GM19351 (cell line): ENCODE measurements at regions not wholly inside any gene's neighbourhood (a gene's known extent, or its start where the extent isn't known, plus 50 kb on each side); places are given as distances from the start of the nearest gene placed in this dataset.
"Not testable (repeated sequence)": the region's sequence is repeated elsewhere in the genome, so short reads cannot be mapped to it uniquely, and the experiment has no call there.

Experiments used
- ATAC-seq: cut with Tn5 transposase; IDR thresholded peaks from one replicate; pipeline ENCODE4 v1.9.1; 2021; ENCODE audit warnings: mild to moderate bottlenecking, moderate library complexity; ENCODE audit not compliant: unreplicated experiment

DNA sequence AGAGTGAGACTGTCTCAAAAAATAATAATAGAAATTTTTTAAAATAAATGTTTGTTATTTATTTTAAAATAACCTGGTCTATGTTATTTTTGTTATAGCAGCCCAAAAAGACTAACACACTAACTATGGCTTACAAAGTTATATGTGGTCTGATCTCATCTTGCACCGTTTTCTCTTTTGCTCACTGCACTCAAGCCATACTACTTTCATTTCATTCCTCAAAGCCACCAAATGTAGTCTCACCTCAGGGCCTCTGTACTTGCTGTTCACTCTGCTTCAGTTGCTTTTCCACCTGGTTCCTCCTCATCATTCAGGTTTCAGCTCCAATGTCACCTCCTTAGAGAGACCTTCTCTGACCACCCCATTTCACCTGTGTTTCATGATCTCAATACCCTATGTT is 55.2 kb upstream of the MDM1 start:
- ATAC-seq, result no peak

- ATAC-seq, result no peak
Measured at GRCh38 chr12:68389305-68389704, 57.1 kb upstream of the MDM1 start.

DNA sequence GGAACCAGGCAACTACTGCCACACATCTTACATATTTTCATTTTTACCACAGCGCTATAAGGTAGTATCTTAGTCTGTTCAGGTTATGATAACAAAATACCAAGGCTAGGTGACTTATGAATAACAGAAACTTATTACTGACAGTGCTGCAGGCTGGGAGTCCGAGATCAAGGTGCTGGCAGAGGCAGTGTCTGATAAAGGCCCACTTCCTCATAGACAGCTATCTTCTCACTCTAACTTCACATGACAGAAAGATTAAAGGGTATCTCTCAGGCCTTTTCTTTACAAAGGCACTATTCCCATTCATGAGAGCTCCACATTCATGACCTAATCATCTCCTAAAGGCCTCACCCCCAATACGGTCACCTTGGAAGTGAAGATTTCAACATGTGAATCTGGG is 59.8 kb upstream of the MDM1 start:
- ATAC-seq, result no peak

GRCh38 chr12:68392376-68392775 is 60.2 kb upstream of the MDM1 start:
- no peak for ATAC-seq

DNA sequence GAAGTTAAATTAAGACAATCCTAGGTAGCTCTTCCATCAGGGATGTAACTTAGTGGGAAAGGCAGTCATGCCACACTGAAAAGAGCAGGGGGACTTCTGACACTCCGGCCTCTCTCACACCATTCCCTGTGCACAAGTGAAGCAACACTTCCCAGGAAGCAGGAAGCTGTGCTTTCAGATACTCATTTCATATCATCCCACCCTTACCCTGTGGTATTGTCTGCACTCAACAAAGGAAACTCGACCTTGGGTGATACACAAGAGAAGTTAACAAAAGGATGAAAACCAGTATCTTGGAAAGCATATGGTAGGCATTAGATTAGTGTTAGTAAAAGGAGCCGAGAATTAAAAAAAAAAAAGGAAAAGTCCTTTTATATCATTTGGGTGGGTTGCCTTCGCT is 61.3 kb upstream of the MDM1 start:
- no peak for ATAC-seq

- no peak for ATAC-seq
Measured at GRCh38 chr12:68397566-68398158, 65.5 kb upstream of the MDM1 start.

DNA sequence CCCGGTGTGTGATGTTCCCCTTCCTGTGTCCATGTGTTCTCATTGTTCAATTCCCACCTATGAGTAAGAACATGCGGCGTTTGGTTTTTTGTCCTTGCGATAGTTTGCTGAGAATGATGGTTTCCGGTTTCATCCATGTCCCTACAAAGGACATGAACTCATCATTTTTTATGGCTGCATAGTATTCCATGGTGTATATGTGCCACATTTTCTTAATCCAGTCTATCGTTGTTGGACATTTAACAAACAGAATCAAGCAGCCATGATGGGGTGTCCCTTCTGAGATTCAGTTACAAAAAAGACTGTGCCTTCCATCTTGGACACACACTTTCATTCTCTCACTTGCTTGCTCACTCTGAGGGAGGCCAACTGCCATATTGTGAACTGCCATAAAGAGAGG is 66.5 kb upstream of the MDM1 start:
- not testable (repeated sequence) for ATAC-seq

DNA sequence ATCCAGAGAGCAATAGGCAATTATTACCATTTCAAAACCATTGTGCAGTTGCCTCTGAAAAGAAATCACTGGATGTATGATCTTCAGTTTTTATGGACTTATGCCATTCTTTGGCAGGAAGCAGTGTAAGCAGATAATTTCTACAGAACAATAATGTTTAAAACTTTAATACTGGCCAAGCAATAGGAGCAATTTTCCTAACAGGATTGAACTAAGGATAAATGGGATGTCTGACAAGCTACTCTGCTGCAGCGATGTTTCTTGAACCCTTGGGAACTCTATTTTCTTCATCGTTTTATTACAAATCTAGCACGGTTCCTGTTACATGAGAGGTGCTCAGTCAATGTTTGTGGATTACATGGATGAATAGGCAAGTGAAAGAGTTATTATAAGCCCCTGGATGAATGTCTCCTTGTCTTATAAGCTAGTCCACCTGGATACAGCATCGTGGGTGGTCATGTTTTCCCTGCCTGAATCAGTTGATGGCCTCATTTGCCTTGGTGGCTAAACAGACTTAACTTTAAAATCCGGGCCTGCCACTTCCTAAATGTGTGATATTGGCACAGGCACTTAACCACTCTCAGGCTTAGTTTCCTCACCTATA is 68.2 kb upstream of the MDM1 start:
- no peak for ATAC-seq

- ATAC-seq, result no peak
Measured at GRCh38 chr12:68402422-68402821, 70.3 kb upstream of the MDM1 start.

DNA sequence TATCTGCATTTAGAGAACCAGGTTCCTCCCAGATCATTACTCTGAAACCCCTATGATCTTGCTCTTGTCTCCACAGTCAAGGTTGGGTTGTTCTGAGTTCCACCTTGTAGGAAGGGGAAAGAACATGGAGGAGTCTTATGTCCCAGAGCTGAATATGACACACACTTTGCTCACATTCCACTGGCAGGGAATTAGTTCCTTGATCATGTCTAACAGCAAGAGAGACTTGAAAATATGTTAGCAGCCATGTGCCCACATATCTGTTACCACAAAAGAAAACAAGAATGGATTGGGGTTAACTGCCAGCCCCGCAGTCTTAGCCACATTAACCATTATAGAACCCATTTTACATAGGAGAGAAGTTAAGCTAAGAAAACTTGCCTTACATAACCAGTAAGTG is 71.1 kb upstream of the MDM1 start:
- no peak for ATAC-seq

- ATAC-seq, result no peak
Measured at GRCh38 chr12:68403711-68404110, 71.5 kb upstream of the MDM1 start.

- ATAC-seq, result no peak
Measured at GRCh38 chr12:68405343-68405781, 73.2 kb upstream of the MDM1 start.

DNA sequence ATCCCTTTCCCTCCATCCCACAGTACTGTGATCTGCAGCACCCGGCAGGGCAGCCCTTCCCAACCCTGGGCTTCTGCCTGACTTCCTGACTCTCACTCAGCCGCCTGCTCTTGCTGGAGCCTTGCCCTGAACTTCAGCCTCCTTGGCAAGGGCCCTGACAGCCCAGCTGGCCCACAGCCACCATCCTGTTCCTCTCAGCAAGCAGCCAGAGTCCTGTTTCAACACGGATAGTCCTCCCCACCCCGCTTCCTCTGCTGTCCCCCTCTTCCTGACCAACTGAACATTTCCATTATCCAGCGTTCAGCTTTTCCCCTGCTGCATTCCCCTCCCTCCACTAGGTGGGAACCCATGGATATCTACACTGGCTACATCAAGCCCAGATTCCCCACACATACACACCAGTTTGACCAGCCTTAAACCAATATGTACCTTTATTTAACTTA is 74.0 kb upstream of the MDM1 start:
- no peak for ATAC-seq

DNA sequence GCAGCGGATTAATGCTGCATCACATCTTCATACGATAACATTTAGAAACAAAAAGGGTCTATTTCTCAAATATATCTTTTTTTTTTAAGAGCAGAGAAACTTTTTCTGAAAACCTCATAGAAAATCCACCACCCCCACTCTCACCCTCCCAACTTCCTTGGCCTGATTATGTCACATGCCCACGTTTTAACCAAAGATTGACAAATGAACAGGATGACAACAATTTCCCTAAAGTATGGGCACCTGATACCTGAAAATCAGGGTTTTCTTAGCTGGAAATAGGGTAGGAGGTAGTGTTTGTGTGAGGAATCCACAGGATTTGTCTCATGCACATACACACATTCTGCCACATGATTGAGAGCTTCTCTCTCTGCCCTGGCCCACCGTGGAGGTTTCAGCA is 74.7 kb upstream of the MDM1 start:
- no peak for ATAC-seq

- ATAC-seq, result no peak
Measured at GRCh38 chr12:68410018-68410660, 78.0 kb upstream of the MDM1 start.

DNA sequence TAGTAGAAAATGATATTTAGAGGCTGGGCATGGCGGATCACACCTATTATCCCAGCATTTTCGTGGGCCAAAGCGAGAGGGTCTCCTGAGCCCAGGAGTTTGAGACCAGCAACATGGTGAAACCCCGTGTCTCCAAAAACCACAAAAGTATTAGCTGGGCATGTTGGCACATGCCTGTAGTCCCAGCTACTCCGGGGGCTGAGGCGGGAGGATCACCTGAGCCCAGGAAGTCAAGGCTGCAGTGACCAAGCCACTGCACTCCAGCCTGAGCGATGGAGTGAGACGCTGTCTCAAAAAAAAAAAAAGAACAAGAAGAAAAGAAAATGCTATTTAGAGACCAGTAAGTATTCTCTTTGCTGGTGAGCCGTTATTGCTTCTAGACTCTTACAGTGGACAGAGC is 79.2 kb upstream of the MDM1 start:
- no peak for ATAC-seq

DNA sequence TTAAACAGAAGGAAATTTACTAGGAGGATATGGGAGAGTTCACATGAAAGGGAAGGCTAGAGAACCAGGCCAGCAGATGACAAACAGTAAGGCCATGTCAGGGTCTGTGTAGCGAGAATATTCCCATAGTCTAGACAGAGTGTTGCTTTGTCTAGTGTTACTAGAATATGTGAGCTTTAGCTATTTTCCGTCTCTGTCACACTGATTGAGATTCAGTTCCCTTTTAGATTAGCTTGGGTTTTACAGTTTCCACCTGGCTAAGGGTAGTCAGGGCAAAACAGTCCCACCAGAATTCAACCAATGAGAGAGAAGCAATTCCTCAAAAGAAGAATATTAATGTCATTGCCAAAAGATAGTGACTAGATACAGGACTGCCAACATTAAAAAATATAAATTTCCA is 82.8 kb upstream of the MDM1 start:
- ATAC-seq, result no peak

- ATAC-seq, result no peak
Measured at GRCh38 chr12:68416350-68416749, 84.2 kb upstream of the MDM1 start.

DNA sequence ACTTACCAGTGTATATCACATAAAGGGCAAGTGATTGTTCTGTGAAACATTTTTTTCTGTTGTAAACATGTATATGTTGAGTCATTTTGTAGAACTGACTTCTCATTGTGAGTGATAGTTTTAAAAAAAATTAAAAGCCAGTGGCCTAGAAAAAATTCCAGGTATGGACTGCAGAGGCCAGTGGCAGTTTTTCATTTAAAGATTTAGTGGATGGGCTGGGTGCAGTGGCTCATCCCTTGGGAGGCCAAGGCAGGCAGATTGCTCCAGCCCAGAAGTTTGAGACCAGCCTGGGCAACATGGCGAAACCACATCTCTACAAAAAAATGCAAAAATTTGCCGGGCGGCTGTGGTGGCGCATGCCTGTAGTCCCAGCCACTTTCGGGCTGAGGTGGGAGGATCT is 84.7 kb upstream of the MDM1 start:
- no peak for ATAC-seq

DNA sequence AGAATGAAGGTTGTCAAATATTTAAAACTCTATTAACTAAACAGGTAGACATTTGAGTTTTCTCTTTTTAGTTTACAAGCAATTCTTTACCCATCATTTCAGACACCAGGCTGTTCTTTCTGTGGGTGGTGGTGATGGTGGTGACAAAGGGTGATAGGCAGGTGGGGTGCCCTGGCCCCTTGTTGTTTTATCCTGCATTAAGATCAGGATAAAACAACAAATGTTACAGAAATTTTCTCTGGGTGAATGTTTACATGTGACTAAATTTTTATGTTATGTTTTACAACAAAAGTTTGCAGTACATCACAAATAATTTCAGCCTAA is 85.9 kb upstream of the MDM1 start:
- no peak for ATAC-seq

- ATAC-seq, result no peak
Measured at GRCh38 chr12:68420225-68421010, 88.3 kb upstream of the MDM1 start.

DNA sequence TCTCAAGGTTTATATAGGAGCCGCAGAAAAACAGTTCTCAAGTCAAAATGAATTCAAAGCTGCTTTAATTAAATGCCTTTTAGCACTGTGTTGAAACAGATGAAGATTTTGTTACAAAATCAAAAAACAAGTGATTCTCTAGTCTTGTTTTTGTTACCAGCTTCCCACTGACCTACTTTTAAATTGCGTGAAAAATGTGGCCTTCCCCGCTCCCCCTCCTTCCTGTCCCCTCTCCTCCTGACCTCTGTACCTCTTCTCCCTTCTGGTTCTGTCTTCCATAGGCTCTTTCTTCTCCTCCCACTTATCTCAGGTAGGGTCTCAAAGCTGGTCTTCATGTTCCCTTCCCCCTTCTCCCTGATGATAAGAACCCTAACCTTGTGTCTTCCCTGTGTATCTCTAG is 90.0 kb upstream of the MDM1 start:
- no peak for ATAC-seq
